ENCODE measurements at regions not wholly inside any gene's neighbourhood (a gene's known extent, or its start where the extent isn't known, plus 50 kb on each side); places are given as distances from the start of the nearest gene placed in this dataset.

- no peak for TF ChIP-seq EZH2 (IDR thresholded peaks at IDR 0.05; ENCODE audit: insufficient read depth, poor library complexity, severe bottlenecking)
- no peak for TF ChIP-seq EZH2phosphoT487 (IDR thresholded peaks at IDR 0.05; ENCODE audit: insufficient read depth, low read depth)
These were observed 821.3 kb downstream of the TAF11L14 start for GRCh38 chr5:18455521-18455920.
